ENCODE measurements at regions not wholly inside any gene's neighbourhood (a gene's known extent, or its start where the extent isn't known, plus 50 kb on each side); places are given as distances from the start of the nearest gene placed in this dataset.
A peak's percentile ranks its signal among the peaks of the same experiment; 100 is the strongest.

GRCh38 chr14:101358320-101359125 lies 202.8 kb upstream of the DIO3 start:
- ATAC-seq (no peak), DNase-seq (no peak)
- intact Hi-C loops (cut with micrococcal nuclease): no loop called here

DNA sequence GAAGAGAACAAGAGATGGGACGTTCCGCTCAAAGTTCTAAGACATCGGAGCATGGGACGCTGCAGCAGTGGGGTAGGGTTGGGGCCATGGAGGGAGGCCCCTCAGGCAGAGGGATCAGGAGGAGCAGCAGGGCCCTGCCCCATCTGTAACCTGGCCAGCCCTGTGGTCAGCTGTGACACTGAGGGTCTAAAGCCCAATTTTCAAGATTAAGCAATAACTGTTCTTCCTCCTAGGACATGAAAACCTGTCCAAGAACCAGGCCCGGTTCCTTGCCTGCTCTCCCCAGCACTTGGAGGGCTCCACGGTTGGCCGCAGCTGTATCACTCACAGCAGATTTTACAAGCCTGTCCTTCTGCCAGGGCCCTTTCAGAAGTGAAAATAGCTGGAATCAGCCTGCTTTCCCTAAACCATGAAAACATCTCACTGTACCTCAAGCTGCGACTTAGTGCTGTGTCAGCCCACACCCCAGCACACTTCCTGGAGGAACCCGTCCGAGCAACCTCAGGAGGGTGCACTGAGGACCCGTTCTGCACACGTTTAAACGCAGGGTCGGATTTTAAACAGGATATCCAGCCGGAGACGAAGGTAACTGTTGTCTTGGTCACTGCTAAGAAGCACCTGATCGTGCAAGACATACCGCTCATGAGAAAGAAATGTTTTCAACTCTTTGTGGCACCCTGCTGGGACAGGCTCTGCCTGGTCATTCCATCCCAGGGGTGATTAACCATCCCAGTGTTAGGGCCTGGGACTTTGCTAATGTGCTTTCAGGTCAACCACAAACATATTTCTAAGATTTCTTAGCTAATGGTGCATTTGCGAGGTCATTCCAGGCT lies 201.9 kb upstream of the DIO3 start:
- intact Hi-C loops (cut with micrococcal nuclease): no loop called here
- DNase-seq (peak; percentile 77), ATAC-seq (peak; percentile 83)

DNA sequence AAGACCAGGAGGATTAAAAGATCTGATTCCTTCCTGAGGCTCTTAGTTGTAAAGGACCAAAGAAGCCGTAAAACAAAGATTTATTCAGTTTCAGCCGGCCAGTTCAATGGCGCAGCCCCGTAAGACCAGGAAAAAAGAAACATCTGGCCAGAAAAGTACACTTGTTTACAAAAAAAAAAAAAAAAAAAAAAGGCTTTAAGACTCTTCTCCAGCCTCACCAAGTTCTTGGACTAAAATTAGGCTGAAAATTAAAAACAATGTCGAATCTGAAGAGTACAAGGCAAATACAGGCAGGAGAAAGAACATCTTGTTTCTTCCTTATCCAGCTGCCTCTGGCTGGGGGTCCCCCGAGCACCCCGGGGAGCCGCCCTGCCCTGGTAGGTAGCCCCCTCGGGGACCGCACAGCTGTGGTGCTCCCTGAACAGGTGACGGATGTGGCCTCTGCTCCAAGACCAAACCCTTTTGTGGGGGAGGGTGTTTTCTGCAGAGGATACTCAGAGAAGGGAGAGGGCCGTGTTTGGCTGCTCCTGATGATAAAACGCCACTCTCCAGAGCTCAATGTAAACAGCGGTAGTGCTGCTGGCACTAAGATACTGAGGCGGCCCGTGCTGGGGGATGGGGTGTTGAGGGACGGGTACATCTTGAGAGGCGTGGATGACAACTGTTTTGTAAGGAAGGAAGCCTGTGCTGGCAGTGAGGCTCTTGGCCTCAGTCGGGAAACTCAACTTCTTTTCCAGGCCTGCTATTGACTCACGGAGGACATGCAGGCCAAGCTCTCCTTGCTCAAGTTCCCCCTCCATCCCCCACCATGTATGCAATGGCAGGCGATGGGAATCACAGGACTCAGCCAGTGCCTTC lies 201.0 kb upstream of the DIO3 start:
- intact Hi-C loops (cut with micrococcal nuclease): no loop called here
- peak; percentile 83 for DNase-seq
- peak; percentile 77 for ATAC-seq

DNA sequence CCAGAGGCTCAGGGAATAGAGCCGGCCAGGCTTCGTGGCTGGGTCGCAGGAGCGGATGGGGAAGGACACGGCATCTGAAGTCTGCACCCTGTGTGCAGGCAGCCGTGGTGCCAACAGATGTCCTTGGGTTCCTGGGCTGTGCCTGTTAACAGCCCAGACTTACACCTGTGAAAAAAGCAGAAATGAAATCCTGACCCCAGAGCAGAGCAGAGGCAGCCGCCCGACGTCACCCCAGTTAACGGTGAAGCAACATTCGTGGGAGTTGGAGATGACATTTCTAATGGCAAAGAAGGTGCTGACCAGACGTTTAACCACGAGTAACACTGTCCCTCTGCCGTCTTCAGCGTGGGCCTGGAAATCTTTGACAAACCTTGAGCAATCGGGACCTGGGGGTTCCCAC lies 200.3 kb upstream of the DIO3 start:
- DNase-seq (no peak), ATAC-seq (no peak)
- intact Hi-C loops (cut with micrococcal nuclease): no loop called here

DNA sequence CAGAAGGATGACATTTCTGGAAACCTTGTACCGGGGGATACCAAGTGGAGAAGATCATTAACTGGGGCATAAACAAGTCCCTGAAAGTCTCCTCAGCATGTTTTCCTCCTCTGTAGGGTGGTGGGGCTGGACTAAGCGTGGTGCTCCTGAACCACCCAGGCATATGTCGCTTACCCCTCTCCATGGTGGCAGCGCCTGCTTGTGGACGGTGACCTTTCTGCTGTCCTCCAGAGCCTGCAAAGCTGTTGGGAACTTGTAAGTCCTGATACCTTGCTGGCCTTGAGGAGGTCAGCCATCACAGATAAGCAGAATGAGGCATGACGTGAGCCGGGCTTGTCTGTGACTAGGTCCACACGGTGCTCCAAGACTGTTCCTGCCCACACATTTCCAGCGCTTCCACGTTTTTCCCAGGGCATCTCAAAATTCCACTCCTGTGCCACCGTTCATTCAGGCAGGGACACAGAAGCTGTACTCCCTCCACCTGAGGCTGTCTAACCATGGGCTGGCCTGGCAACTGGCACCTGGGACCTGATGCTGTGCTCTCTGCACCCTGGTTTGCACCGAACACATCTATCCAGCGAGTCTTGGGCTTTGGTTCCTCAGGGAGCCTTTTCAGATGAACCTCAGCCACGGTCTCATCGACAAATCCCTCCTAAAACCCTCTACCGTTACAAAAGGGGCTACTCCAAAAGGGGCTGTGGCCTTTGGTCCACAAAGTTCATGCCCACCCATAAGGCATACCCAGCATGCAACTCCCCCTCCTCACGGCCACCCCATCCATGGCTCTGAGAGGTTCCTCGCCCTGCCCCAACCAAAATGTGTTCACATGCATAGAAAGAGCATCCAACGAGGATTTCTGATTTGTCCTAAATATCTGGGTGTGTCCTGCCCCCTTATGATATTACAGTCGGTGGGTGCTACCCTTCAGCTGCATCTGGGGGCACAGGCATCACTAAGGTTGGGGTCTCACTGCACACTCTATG lies 199.6 kb upstream of the DIO3 start:
- intact Hi-C loops (cut with micrococcal nuclease): no loop called here
- ATAC-seq: no peak
- DNase-seq: no peak

DNA sequence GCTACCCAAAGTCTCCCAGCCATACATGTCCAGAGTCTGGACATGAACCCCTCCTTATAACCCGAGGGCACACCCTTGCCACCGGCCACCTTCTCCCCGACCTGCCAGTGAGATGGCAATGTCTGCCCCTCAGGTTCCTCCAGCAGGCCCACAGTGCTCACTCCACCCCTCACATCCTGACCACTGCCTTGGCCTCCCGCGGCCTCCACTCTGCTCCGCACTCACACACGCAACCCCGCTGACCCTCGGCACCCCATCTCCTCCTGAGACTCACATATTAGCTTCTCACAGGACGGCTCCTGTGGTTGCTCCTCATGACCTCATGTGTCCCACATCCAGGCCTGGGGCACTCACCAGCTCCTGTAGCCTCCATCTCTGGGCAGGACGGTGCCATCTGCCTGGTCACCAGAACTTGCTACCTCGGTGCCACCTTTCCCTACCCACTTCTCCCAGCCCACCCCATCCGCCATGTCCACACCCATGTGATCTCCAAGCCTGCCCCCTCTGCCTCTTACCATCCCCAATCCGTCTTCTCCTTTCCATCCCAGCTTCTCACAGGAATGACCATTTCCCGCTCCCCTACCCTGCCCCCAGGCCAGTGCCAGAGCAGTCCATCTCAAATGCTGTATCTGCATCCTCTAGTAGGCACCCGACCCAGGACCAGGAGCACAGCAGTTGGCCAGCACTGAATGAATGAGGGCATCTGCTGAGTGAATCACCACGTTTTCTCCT lies 198.6 kb upstream of the DIO3 start:
- ATAC-seq (no peak), DNase-seq (no peak)
- intact Hi-C loops (cut with micrococcal nuclease): no loop called here

GRCh38 chr14:101363261-101363555 lies 198.1 kb upstream of the DIO3 start:
- ATAC-seq: no peak
- intact Hi-C loops (cut with micrococcal nuclease): no loop called here
- no peak for DNase-seq

DNA sequence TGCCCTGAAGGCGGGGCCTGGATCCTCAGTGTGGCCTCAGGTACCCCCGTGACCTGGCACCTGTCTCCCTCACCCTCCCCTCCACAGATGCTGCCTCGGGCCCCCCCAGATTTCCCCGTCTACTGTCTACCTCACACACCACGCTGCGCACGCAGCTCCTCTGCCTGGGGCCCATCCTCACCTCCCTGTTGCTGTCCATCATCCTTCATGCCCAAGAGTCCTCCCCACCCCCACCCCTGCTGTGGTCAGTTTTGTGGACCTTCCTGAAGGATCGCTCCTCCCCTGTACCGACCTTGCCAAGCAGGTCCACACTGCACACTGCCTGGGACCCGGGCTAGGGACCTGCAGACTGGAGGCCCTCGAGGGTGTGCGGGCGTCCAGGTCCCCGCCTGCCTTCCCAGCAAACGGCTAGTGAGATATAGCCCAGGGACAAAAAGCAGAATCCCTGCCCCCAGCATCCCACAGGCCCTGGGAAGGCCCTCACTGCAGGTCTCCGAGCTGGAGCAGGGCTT lies 197.4 kb upstream of the DIO3 start:
- DNase-seq (no peak), ATAC-seq (no peak)
- intact Hi-C loops (cut with micrococcal nuclease): no loop called here

DNA sequence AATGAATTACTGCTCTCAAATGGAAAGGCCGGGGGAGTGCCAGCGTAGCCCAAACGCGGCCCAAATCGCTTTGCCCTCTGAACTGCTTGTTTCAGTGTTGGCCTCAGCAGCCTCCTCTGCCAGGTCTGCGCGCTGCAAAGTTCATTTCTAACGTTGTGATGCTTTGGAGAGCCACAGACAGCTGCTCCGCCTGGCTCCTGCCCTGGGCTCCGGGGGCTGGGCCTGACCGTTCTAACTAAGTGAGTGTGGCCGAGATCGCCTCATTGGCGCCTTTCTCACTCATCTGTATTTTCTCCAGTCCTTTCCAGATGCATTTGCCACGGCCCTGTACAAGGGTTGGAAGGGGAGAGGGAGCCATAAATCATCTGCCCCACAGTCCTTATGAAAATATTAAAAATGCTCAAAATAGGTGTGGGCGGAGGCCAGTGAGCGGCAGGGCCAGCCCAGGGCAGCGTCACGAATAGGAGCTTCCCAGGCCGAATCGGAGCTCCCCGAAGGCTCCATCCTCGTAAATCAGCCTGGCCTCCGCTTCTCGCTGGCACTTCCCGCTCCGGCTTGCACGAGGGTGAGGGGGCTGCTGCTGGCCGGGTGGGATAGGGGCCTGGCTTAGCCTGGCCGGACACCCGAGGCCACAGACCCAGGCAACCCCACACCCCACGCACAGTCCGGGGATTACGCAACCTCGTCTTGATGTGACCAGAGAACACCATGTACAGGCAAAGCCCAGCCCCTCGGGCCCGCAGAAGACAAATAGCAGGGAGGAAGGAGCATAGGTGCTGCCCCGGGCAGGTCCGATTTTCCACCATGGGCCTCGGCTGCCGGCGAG lies 196.6 kb upstream of the DIO3 start:
- DNase-seq: peak; percentile 47
- peak; percentile 6 for ATAC-seq
- intact Hi-C loops (cut with micrococcal nuclease): no loop called here

DNA sequence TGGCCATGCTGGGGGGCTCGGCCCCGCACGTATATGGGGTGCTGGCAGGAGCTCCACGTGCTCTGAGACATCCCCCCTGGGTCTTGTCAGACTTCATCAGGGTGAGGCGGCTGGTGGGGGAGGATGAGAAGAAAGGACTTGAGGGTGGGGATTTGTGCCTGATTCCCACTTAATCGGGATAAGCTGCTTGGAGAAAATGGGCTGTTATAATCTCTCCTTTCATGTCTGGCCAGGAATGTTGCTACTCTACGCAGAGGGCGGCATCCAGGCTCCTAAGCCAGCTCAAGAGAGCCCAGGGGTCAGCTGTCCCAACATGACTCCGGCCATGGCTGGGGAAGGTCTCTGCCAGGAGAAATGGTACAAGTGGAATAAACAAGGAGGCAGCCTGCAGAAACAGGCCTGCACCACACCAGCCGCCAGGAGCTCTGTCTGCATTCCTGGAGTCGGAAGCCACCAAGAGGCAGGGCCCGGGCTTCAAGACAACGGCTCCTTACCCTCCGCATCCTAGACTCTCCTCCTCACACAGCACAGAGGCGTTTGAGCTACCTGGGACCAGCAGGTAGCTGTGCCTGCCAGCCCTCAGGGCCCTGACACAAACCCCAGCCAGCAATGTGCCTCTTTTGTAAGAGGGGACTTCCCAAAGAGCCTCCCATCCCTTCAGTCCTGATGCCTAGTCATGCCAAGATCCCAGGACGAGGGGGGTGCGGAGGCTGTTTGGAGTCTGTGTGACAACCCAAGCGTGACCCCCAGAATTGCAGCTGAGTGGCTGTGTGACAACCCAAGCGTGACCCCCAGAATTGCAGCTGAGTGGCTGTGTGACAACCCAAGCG lies 195.8 kb upstream of the DIO3 start:
- intact Hi-C loops (cut with micrococcal nuclease): no loop called here
- ATAC-seq (no peak), DNase-seq (no peak)

DNA sequence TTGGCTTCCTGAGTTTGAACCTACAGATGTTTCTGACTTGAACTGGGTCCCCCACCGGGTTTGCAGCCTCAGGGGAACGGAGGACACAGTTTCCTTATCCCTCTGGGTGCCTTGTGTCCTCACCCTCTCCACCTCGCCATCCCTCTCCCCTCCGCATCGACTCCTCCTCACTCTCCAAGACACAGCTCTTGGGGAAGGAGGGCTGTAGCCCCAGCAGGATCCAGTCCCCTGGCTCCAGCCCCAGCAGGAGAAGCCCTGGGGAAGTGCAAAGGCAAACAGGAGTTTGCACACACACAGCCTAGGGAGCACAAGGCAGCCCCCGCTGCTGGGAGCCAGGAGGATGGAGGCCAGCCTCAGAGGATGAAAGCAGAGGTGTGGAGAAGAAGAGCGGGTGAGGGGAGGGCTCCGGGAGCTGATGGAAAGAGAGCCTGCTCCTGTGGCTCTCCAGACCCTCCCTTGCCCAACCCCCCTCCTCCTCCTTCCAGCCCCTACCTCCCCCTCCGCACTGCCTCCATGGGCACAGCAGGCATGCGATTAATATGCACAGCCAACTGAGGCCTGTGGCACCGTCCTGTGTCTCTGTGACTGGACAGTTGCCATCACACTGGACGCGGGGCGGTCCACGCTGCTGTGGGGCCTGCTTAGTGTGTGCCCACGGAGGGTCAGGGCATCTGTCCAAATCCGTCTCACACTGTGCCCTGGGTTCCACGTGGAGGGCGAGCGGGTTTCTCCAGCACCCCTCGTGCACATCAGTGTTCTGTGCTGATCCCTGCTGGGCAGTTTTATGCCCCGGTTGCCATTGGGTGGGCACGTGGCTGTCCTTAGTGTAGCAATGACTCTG lies 193.7 kb upstream of the DIO3 start:
- intact Hi-C loops (cut with micrococcal nuclease): no loop called here
- DNase-seq (no peak), ATAC-seq (no peak)

GRCh38 chr14:101368629-101369028 lies 192.7 kb upstream of the DIO3 start:
- no peak for ATAC-seq
- intact Hi-C loops (cut with micrococcal nuclease): no loop called here
- DNase-seq: no peak

DNA sequence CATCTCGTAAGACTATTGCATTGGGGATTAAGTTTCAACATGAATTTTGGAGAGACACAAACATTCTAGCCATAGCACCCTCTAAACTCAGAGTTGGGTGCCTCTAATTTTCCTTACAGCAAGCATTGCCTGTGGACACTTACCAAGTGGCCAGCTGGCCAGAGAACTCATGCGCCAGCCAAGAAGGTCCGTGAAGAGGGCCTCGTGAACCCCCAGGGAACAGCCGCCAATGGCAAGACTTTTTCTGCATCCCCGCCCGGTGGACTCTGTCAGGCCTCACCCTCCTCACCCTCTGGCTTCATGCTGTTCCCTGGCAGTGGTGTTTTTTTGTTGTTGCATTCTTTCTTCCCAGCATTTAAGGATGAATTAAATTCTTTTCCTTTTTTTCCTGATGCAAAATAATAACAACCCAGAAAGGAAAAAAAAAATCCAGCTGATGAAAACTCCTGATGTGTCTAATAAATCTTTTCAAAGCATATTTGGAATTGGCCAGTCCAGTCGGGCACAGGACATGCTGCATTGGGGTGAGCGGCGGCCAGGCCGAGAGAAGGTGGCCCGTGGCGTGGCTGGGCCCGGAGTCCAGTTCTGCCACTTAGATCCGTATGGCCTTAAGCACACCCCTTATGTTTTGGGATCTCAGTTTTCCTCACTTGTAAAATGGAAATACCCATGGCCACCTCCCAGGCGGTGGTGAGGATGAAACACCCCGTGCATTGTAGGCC lies 191.9 kb upstream of the DIO3 start:
- ATAC-seq (peak; percentile 51), DNase-seq (peak; percentile 57)
- intact Hi-C loops (cut with micrococcal nuclease): no loop called here

GRCh38 chr14:101369916-101370592 lies 191.2 kb upstream of the DIO3 start:
- ATAC-seq (no peak), DNase-seq (no peak)
- intact Hi-C loops (cut with micrococcal nuclease): no loop called here
